Astrocyte (in vitro differentiated cells and primary cell): ENCODE measurements at regions not wholly inside any gene's neighbourhood (a gene's known extent, or its start where the extent isn't known, plus 50 kb on each side); places are given as distances from the start of the nearest gene placed in this dataset.

Experiments used
- DNase-seq: peaks from one replicate; pipeline ENCODE4 v3.0.0-alpha.2; 2010; ENCODE audit warnings: low read depth
- FAIRE-seq: peaks from 2 replicates; lab custom pipeline; 2011; peaks lifted over from hg19 to GRCh38; lab: Jason Lieb, UNC
- H2AFZ ChIP-seq: 2 replicates; pipeline ENCODE4 v1.6.0; 2012; ENCODE audit warnings: low read depth, low read length, inconsistent platforms
- H3K27ac ChIP-seq: 2 replicates; pipeline ENCODE4 v1.5.1; 2011; ENCODE audit warnings: low read depth, low read length, inconsistent platforms
- H3K27me3 ChIP-seq: 2 replicates; pipeline ENCODE4 v1.6.0; 2011; ENCODE audit warnings: low read length, inconsistent platforms; ENCODE audit not compliant: insufficient read depth
- H3K36me3 ChIP-seq: 2 replicates; pipeline ENCODE4 v1.5.1; 2011; ENCODE audit warnings: low read length, inconsistent platforms; ENCODE audit not compliant: insufficient read depth
- H3K4me1 ChIP-seq: 2 replicates; pipeline ENCODE4 v1.5.1; 2011; ENCODE audit warnings: low read length, inconsistent platforms; ENCODE audit not compliant: insufficient read depth
- H3K4me2 ChIP-seq: 2 replicates; pipeline ENCODE4 v1.6.0; 2012; ENCODE audit warnings: low read length, inconsistent platforms
- H3K4me3 ChIP-seq: 2 replicates; pipeline ENCODE4 v1.5.1; 2011; ENCODE audit warnings: low read depth, mild to moderate bottlenecking, low read length, inconsistent platforms; ENCODE audit not compliant: insufficient read depth
- H3K79me2 ChIP-seq: 2 replicates; pipeline ENCODE4 v1.6.0; 2012; ENCODE audit warnings: mild to moderate bottlenecking, low read length, inconsistent platforms; ENCODE audit not compliant: insufficient read depth
- H3K9ac ChIP-seq: 2 replicates; pipeline ENCODE4 v1.6.0; 2012; ENCODE audit warnings: mild to moderate bottlenecking, low read length, inconsistent platforms
- H3K9me3 ChIP-seq: 2 replicates; pipeline ENCODE4 v1.5.1; 2012; ENCODE audit warnings: low read depth, mild to moderate bottlenecking, low read length, inconsistent platforms; ENCODE audit not compliant: insufficient read depth
- H4K20me1 ChIP-seq: 2 replicates; pipeline ENCODE4 v1.6.0; 2012; ENCODE audit warnings: low read length, inconsistent platforms; ENCODE audit not compliant: insufficient read depth
- H3K27ac Mint-ChIP-seq: one replicate; pipeline ENCODE4 v1.8.0; 2021; ENCODE audit warnings: mild to moderate bottlenecking, mixed read lengths; ENCODE audit not compliant: unreplicated experiment
- H3K27me3 Mint-ChIP-seq: one replicate; pipeline ENCODE4 v1.8.0; 2021; ENCODE audit warnings: low read depth, mixed read lengths; ENCODE audit not compliant: unreplicated experiment
- H3K36me3 Mint-ChIP-seq: one replicate; pipeline ENCODE4 v1.8.0; 2021; ENCODE audit warnings: low read depth, mixed read lengths; ENCODE audit not compliant: unreplicated experiment
- H3K4me1 Mint-ChIP-seq: one replicate; pipeline ENCODE4 v1.8.0; 2021; ENCODE audit warnings: low read depth, mixed read lengths; ENCODE audit not compliant: unreplicated experiment
- H3K4me3 Mint-ChIP-seq: one replicate; pipeline ENCODE4 v1.8.0; 2021; ENCODE audit warnings: mild to moderate bottlenecking, moderate library complexity, mixed read lengths; ENCODE audit not compliant: unreplicated experiment
- H3K9me3 Mint-ChIP-seq: one replicate; pipeline ENCODE4 v1.8.0; 2021; ENCODE audit warnings: mild to moderate bottlenecking, mixed read lengths; ENCODE audit not compliant: unreplicated experiment
- CTCF ChIP-seq: IDR thresholded peaks from 2 replicates; pipeline ENCODE4 v1.5.1; 2011; ENCODE audit warnings: low read depth, mild to moderate bottlenecking, inconsistent platforms, low read length, moderate library complexity; ENCODE audit not compliant: insufficient read depth
- EZH2 ChIP-seq: IDR thresholded peaks from 2 replicates; pipeline ENCODE4 v1.6.1; 2012; ENCODE audit warnings: mild to moderate bottlenecking, low read length, inconsistent platforms; ENCODE audit not compliant: insufficient read depth

- Histone ChIP-seq H3K9ac (no peak overlapping the region), H3K27ac (no peak overlapping the region), H3K4me1 (no peaks in the 10 kb centered on the region), H3K9me3 (no peaks in the 10 kb centered on the region), H3K4me3 (no peak overlapping the region), H4K20me1 (no peaks in the 10 kb centered on the region), H3K27me3 (no peaks in the 10 kb centered on the region), H3K4me2 (no peak overlapping the region), H3K36me3 (no peaks in the 10 kb centered on the region), H3K79me2 (no peaks in the 10 kb centered on the region), H2AFZ (no peak overlapping the region)
- no peak for DNase-seq
- FAIRE-seq = no peak
- Mint-ChIP-seq H3K27ac (no peak overlapping the region), H3K9me3 (no peaks in the 10 kb centered on the region), H3K27me3 (peaks cover 7% of the 10 kb centered on the region), H3K4me1 (no peaks in the 10 kb centered on the region), H3K36me3 (no peaks in the 10 kb centered on the region), H3K4me3 (no peak overlapping the region)
- TF ChIP-seq CTCF (no peak), EZH2 (no peak)
Observed at GRCh38 chr5:17075236-17075635, 139.1 kb upstream of the MYO10 start.

GRCh38 chr5:17076272-17076671, 140.2 kb upstream of the MYO10 start:
- no peak for FAIRE-seq
- Histone ChIP-seq H3K4me2 (no peak overlapping the region), H4K20me1 (no peaks in the 10 kb centered on the region), H3K36me3 (no peaks in the 10 kb centered on the region), H3K27me3 (no peaks in the 10 kb centered on the region), H3K4me1 (no peaks in the 10 kb centered on the region), H3K4me3 (no peak overlapping the region), H3K9ac (no peak overlapping the region), H3K9me3 (no peaks in the 10 kb centered on the region), H2AFZ (no peak overlapping the region), H3K79me2 (no peaks in the 10 kb centered on the region), H3K27ac (no peak overlapping the region)
- no peaks in the 10 kb centered on the region for H3K9me3 Mint-ChIP-seq
- H3K4me1 Mint-ChIP-seq = no peaks in the 10 kb centered on the region
- DNase-seq = no peak
- no peaks in the 10 kb centered on the region for H3K36me3 Mint-ChIP-seq
- H3K27me3 Mint-ChIP-seq = peaks cover 6% of the 10 kb centered on the region
- no peak for TF ChIP-seq CTCF
- no peak for TF ChIP-seq EZH2
- no peak overlapping the region for H3K27ac Mint-ChIP-seq
- no peak overlapping the region for H3K4me3 Mint-ChIP-seq

GRCh38 chr5:17077440-17078233, 139.8 kb upstream of the BASP1 start:
- no peak overlapping the region for H3K4me3 Mint-ChIP-seq

More at GRCh38 chr5:17077440-17078233, 139.8 kb upstream of the BASP1 start:
- no peak overlapping the region for H3K4me3 ChIP-seq
- no peaks in the 10 kb centered on the region for H3K79me2 ChIP-seq
- no peak overlapping the region for H2AFZ ChIP-seq
- H3K4me2 ChIP-seq = no peak overlapping the region
- Mint-ChIP-seq H3K27ac (no peak overlapping the region), H3K4me1 (no peaks in the 10 kb centered on the region), H3K36me3 (no peaks in the 10 kb centered on the region), H3K9me3 (no peaks in the 10 kb centered on the region), H3K27me3 (peaks cover 6% of the 10 kb centered on the region)
- no peaks in the 10 kb centered on the region for H3K4me1 ChIP-seq
- no peaks in the 10 kb centered on the region for H4K20me1 ChIP-seq
- no peak overlapping the region for H3K27ac ChIP-seq
- DNase-seq = no peak
- no peaks in the 10 kb centered on the region for H3K36me3 ChIP-seq
- no peak overlapping the region for H3K9ac ChIP-seq
- no peak for FAIRE-seq
- no peaks in the 10 kb centered on the region for H3K9me3 ChIP-seq
- H3K27me3 ChIP-seq = no peaks in the 10 kb centered on the region
- TF ChIP-seq CTCF (no peak), EZH2 (no peak)
